HG03575 (cell line): ENCODE measurements at regions not wholly inside any gene's neighbourhood (a gene's known extent, or its start where the extent isn't known, plus 50 kb on each side); places are given as distances from the start of the nearest gene placed in this dataset.

Experiments
- ATAC-seq: cut with Tn5 transposase; IDR thresholded peaks from one replicate; pipeline ENCODE4 v1.9.1; 2021; ENCODE audit not compliant: unreplicated experiment, insufficient number of reproducible peaks, low FRiP score; ENCODE audit errors: extremely low read depth

GRCh38 chr13:73401769-73402168 lies 343.0 kb downstream of the KLF5 start:
- ATAC-seq, result no peak

- ATAC-seq, result no peak
Measured at GRCh38 chr13:73399347-73400216, 340.8 kb downstream of the KLF5 start.

DNA sequence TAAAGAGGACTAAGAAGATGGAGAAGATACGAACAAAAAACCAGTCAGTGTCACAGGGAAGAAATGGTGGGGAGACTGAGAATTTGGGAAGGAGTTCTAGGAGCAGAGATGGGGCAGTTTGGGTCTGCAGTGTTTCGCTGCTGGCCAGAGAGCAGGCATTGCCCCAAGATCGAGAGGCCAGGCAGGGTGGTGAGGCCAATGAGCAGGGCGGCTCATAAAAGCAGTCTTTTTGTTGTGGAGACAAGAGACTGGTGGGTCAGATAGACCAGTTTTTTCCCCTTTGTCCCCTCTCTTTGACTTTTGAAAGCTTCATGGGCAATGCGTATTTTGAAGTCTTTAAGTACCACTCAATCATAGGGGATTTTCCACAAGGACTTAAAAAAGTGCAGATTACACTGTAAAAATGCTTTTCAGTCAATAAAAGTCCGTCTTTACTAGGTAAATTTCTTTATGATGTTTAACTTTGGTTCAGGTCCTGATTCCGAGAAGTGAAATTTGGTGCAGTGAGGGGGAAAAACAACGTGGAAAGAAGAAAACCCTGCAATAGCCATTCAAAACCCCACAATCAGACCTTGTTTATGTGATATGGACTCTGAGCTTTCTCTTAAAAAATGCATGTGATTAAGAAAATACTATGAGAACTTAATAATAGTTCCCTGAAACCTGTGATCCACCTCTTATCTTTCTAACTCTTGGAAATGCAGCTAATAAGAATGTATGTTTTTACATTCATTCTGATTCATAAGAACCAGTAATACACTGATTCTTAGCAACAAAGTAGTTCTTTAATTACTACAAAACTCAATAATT lies 338.9 kb downstream of the KLF5 start:
- no peak for ATAC-seq

- ATAC-seq, result no peak
Measured at GRCh38 chr13:73394066-73394465, 335.3 kb downstream of the KLF5 start.

DNA sequence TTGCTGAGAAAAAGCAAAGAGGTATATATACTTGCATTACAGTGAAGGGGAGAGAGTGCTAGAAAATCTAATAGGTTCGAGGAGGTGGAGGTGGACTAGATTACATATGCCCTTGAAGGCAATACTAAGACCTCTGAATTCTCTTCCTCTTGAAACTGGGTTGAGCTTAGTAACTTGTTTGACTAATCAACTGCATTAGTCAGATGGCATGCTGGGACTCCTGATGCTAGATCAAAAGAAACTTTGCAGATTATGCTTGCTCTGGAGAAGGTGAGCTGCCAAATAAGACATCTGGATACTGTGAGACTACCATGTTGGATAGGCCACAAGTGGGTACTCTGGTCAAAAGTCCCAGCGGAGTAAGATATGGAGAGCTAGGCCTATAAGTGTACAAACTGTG lies 331.3 kb downstream of the KLF5 start:
- no peak for ATAC-seq

DNA sequence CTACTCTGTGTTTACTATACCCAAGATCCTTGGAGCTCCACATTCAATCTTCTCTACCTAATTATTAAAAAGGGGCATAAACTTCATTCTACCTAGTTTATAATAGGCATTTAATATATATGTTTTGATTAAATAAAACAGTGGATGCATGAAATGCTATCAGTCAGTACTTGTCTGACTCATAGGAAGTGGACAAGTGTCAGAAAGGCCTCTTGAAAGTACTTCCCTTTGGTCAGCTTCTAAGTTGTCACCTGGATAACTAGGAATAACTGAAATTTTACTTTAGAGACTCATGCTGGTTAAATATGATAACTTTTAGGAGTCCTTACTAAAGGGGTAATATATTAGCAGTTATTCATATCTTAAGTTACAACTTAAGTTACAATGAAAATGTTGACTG lies 329.8 kb downstream of the KLF5 start:
- no peak for ATAC-seq

DNA sequence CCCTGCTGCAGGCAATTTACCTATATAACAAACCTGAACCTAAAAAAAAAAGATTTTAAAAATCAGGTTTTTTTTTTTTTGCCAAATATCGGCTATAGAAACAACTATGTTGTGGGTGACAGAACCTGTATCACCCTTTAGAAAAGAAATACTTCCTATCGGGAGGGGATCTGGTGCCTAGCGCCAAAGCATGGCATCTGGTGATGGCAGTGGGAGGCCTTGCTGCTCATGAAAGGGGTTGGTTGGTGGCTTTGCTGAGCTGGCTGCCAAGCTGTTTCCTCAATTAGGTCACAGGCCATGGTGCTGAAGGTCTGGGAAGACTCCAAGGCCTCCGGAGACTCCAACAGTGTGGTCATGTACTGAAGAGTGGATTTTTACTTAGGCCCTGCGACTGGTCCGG lies 328.5 kb downstream of the KLF5 start:
- no peak for ATAC-seq

- ATAC-seq, result no peak
Measured at GRCh38 chr13:73385848-73386247, 327.0 kb downstream of the KLF5 start.

DNA sequence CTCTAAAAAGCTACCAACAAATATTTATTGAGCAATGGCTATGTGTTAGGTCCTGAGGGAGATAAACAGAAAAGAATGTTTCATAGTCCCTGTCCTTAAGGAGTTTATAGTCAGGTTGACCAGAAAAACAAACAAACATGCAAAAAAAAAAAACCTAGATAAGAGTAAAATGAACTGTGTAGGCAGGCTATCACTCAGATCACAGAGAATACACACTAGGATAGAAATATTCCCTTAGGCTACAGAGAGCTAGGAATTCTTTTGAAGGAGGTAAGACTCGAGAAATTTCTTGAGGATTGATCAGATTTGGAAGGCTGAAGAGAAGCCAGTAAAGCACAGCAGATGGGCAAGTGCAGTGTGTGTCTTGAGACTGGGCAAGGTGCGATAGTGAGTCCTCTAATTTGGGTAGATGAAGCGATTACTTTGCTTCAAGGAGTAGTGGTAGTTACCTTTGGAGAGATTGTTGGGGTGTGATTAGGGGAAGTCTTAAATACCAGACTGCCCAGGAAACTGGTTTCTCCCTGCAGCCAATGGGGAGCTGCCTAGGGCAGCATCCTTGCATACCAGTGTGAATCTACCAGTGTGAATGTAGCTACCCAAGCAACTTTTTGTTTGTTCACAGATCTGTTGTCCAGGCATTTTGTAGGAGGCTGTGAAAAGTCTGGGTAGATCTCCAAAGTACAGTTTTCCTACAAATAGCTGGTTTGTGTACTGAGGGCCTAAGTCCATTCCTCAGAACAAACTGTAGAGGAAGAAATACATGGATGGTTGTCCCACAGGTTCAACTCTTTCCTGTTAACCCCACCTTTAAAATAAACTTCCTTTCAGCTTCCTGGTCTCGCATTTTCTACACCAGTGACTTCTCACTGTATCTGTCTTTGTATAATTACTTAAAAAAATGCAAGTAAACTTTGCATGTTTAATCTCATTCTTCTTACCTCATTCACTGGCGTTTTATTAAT lies 314.1 kb downstream of the KLF5 start:
- ATAC-seq, result no peak

- ATAC-seq, result no peak
Measured at GRCh38 chr13:73370066-73370465, 311.3 kb downstream of the KLF5 start.

DNA sequence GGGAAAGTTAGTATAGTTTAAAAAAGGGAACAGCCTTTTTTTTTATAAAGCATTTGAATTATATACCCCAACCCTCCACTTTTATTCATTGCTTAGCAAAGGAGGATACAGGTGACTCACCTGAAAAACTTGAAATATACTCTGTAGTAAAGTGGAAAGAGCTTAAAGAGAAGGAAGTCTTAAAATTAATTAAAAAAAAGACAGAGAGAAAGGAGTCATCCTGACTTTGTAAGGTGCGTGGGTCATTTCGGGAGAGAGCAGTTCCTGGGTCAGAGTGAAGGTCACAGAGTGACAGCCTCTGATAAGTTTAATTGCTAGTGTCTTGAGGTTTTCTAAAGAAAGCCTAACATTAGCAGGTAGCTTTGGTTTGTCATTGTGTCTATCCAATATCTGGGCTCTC lies 310.3 kb downstream of the KLF5 start:
- ATAC-seq, result no peak

DNA sequence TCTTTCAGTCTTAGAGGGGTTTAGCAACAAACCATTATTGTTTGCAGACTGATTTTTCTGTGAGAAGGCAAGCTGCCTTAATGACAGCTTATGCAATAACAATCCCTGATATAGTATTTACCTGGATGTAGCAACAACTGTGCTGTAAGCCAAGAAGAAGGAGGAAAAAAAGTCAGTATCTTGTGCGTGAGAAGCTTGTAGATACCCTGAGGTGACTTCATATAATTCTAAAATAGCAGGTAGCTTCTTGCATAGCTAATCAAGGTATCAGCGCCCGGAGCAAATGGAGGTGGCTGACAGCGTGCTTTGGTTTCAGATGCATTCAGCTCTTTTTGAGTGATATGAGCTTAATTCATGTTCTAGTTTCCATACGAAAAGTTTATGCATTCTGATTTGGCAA lies 309.8 kb downstream of the KLF5 start:
- ATAC-seq, result no peak

DNA sequence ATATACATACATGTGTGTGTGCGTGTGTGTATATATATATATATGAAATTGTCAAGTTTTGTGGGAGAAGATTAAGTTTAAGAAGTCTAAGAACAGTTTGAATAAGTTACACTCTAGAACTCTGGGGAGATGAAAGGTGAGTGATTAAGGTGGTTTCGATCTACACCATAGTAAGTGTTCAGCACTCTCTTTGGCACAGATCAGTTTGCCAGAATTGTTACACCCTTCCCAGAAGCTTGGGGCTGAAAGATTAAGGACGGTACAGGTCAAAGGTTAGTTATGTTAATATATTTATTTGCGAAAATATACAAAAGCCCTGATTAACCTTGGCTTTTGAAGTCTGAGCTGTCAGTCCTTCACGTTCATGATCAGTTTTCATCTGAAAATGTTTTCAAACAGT lies 309.1 kb downstream of the KLF5 start:
- no peak for ATAC-seq

DNA sequence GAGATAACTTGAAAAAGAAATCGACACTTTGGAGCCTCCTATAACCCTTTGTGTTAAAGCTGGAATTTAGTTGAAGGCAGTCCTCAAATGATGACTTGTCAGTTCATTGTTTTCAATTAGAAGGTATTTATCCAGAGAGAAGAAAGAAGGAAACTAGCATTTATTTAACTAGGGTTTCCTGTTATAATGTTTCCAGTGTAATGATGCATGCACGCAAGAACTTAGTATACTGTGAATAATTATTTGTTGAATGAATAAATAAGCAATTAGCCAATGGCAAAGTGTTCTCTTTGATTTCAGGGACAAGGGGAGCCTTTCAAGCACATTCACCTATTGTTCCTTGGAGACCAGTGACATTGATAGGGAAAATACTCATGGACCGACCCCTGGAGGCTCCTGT lies 307.4 kb downstream of the KLF5 start:
- no peak for ATAC-seq

- ATAC-seq, result no peak
Measured at GRCh38 chr13:73365681-73366080, 306.9 kb downstream of the KLF5 start.

DNA sequence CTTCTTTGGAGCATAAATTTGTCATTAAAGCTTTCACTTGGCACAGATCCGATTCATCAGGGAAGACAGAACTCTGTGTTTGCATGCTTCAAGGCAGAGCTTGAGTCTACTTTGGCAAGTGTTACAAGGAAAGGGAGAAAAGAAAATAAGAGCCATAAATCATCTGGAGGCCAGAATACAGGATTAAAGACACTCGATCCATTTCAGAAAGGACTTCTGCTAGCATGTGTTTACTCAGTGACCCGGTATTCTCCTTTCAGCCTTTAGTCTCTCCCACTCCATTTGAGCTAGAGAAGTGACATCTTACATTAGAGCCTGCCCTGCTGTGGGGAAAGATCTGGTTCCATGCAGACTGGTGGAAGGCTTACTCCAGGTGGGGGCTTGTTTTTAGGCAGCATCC lies 306.4 kb downstream of the KLF5 start:
- no peak for ATAC-seq

GRCh38 chr13:73364736-73365135 lies 305.9 kb downstream of the KLF5 start:
- ATAC-seq, result no peak

DNA sequence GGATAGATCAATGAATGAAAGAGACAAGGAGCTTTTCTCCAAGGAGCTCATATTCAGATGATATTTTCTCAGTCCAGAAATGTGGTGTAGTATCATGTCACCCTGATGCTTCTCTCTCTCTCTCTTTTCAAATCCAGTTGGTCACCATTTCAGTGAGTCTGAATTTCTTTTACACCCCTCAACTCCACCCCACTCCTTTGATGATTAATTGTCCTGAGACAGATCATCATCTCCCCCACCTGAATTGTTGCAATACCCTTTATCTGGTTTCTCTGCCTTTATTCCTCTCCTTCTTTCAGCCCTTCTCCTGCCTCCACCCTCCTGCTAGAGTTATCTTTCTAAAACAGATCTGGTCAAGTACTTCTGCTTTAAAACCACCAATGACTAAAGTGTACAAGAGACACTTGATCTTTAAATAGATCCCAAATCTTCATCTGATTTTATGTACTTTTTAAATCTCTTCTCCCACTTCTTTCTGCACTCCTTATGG lies 299.8 kb downstream of the KLF5 start:
- ATAC-seq, result no peak

GRCh38 chr13:73355134-73355533 lies 296.3 kb downstream of the KLF5 start:
- ATAC-seq, result no peak
